ENCODE measurements at regions not wholly inside any gene's neighbourhood (a gene's known extent, or its start where the extent isn't known, plus 50 kb on each side); places are given as distances from the start of the nearest gene placed in this dataset.

GRCh38 chr4:78691971-78692821 is 84.0 kb upstream of the BMP2K start:
- no peak for TF ChIP-seq CTCF (IDR thresholded peaks at IDR 0.05; ENCODE audit: low read length)
- TF ChIP-seq EZH2 (IDR thresholded peaks at IDR 0.05; ENCODE audit: borderline replicate concordance, low read length), result no peak
